ENCODE measurements at regions not wholly inside any gene's neighbourhood (a gene's known extent, or its start where the extent isn't known, plus 50 kb on each side); places are given as distances from the start of the nearest gene placed in this dataset.
A peak's percentile ranks its signal among the peaks of the same experiment; 100 is the strongest.

GRCh38 chrX:69253821-69254220 is 88.6 kb upstream of the PJA1 start:
- no peaks in the 10 kb centered on the region for H3K4me1 Mint-ChIP-seq
- no peak overlapping the region for H3K27ac Mint-ChIP-seq
- peaks cover 3% of the 10 kb centered on the region for H3K27me3 Mint-ChIP-seq
- peaks cover 2% of the 10 kb centered on the region for H3K9me3 Mint-ChIP-seq
- no peak for DNase-seq
- H3K4me3 Mint-ChIP-seq, result no peak overlapping the region
- no peaks in the 10 kb centered on the region for H3K36me3 Mint-ChIP-seq

GRCh38 chrX:69243276-69243675 is 78.0 kb upstream of the PJA1 start:
- Mint-ChIP-seq H3K27me3 (peaks cover 10% of the 10 kb centered on the region), H3K4me3 (no peak overlapping the region), H3K27ac (no peak overlapping the region), H3K36me3 (no peaks in the 10 kb centered on the region), H3K9me3 (peaks cover 3% of the 10 kb centered on the region), H3K4me1 (no peaks in the 10 kb centered on the region)
- DNase-seq, result no peak

GRCh38 chrX:69238887-69239231 is 73.6 kb upstream of the PJA1 start:
- Mint-ChIP-seq H3K36me3 (no peaks in the 10 kb centered on the region), H3K4me3 (no peak overlapping the region), H3K27ac (no peak overlapping the region), H3K4me1 (no peaks in the 10 kb centered on the region), H3K27me3 (peaks cover 5% of the 10 kb centered on the region), H3K9me3 (no peaks in the 10 kb centered on the region)
- DNase-seq, result no peak

- H3K36me3 Mint-ChIP-seq, result no peaks in the 10 kb centered on the region
- H3K4me3 Mint-ChIP-seq, result no peak overlapping the region
- DNase-seq, result no peak
- peaks cover 5% of the 10 kb centered on the region for H3K27me3 Mint-ChIP-seq
- no peaks in the 10 kb centered on the region for H3K9me3 Mint-ChIP-seq
- H3K27ac Mint-ChIP-seq, result no peak overlapping the region
- H3K4me1 Mint-ChIP-seq, result no peaks in the 10 kb centered on the region
Measured at GRCh38 chrX:69238114-69238886, 73.0 kb upstream of the PJA1 start.

GRCh38 chrX:69237236-69237635 is 72.0 kb upstream of the PJA1 start:
- Mint-ChIP-seq H3K4me1 (no peaks in the 10 kb centered on the region), H3K4me3 (no peak overlapping the region), H3K27me3 (no peaks in the 10 kb centered on the region), H3K27ac (no peak overlapping the region), H3K9me3 (no peaks in the 10 kb centered on the region), H3K36me3 (no peaks in the 10 kb centered on the region)
- DNase-seq, result no peak

GRCh38 chrX:69236641-69237040 is 71.4 kb upstream of the PJA1 start:
- H3K4me1 Mint-ChIP-seq, result no peaks in the 10 kb centered on the region

GRCh38 chrX:69234624-69235023 is 69.4 kb upstream of the PJA1 start:
- no peaks in the 10 kb centered on the region for H3K9me3 Mint-ChIP-seq
- H3K27me3 Mint-ChIP-seq, result no peaks in the 10 kb centered on the region
- H3K4me3 Mint-ChIP-seq, result no peak overlapping the region
- no peak for DNase-seq
- no peaks in the 10 kb centered on the region for H3K4me1 Mint-ChIP-seq
- H3K27ac Mint-ChIP-seq, result no peak overlapping the region
- H3K36me3 Mint-ChIP-seq, result no peaks in the 10 kb centered on the region

More at GRCh38 chrX:69236641-69237040, 71.4 kb upstream of the PJA1 start:
- H3K27ac Mint-ChIP-seq, result no peak overlapping the region
- H3K36me3 Mint-ChIP-seq, result no peaks in the 10 kb centered on the region
- H3K27me3 Mint-ChIP-seq, result no peaks in the 10 kb centered on the region
- H3K4me3 Mint-ChIP-seq, result no peak overlapping the region
- H3K9me3 Mint-ChIP-seq, result no peaks in the 10 kb centered on the region
- no peak for DNase-seq

- no peak for DNase-seq
- Mint-ChIP-seq H3K27me3 (no peaks in the 10 kb centered on the region), H3K27ac (no peak overlapping the region), H3K36me3 (no peaks in the 10 kb centered on the region), H3K4me3 (no peak overlapping the region), H3K4me1 (no peaks in the 10 kb centered on the region), H3K9me3 (no peaks in the 10 kb centered on the region)
Measured at GRCh38 chrX:69232945-69233344, 67.7 kb upstream of the PJA1 start.

GRCh38 chrX:69231903-69232302 is 66.7 kb upstream of the PJA1 start:
- Mint-ChIP-seq H3K4me3 (no peak overlapping the region), H3K4me1 (no peaks in the 10 kb centered on the region), H3K9me3 (no peaks in the 10 kb centered on the region), H3K36me3 (no peaks in the 10 kb centered on the region), H3K27ac (no peak overlapping the region), H3K27me3 (no peaks in the 10 kb centered on the region)
- DNase-seq, result no peak

GRCh38 chrX:69229436-69229835 is 64.2 kb upstream of the PJA1 start:
- H3K27me3 Mint-ChIP-seq, result no peaks in the 10 kb centered on the region
- H3K27ac Mint-ChIP-seq, result no peak overlapping the region
- H3K9me3 Mint-ChIP-seq, result no peaks in the 10 kb centered on the region

GRCh38 chrX:69228732-69229131 is 63.5 kb upstream of the PJA1 start:
- Mint-ChIP-seq H3K27ac (no peak overlapping the region), H3K36me3 (no peaks in the 10 kb centered on the region), H3K27me3 (no peaks in the 10 kb centered on the region), H3K4me1 (no peaks in the 10 kb centered on the region), H3K4me3 (no peak overlapping the region), H3K9me3 (no peaks in the 10 kb centered on the region)
- no peak for DNase-seq

More at GRCh38 chrX:69229436-69229835, 64.2 kb upstream of the PJA1 start:
- no peaks in the 10 kb centered on the region for H3K4me1 Mint-ChIP-seq
- DNase-seq, result no peak
- H3K36me3 Mint-ChIP-seq, result no peaks in the 10 kb centered on the region
- H3K4me3 Mint-ChIP-seq, result no peak overlapping the region

- H3K4me1 Mint-ChIP-seq, result no peaks in the 10 kb centered on the region
- no peak overlapping the region for H3K27ac Mint-ChIP-seq
- no peak overlapping the region for H3K4me3 Mint-ChIP-seq
- DNase-seq, result no peak
- no peaks in the 10 kb centered on the region for H3K27me3 Mint-ChIP-seq
- no peaks in the 10 kb centered on the region for H3K9me3 Mint-ChIP-seq
- no peaks in the 10 kb centered on the region for H3K36me3 Mint-ChIP-seq
Measured at GRCh38 chrX:69226459-69227158, 61.4 kb upstream of the PJA1 start.

GRCh38 chrX:69222103-69223090 is 57.1 kb upstream of the PJA1 start:
- Mint-ChIP-seq H3K27ac (no peak overlapping the region), H3K4me3 (no peak overlapping the region), H3K9me3 (no peaks in the 10 kb centered on the region), H3K4me1 (no peaks in the 10 kb centered on the region), H3K36me3 (no peaks in the 10 kb centered on the region), H3K27me3 (no peaks in the 10 kb centered on the region)
- peak; percentile 63 for DNase-seq

- Mint-ChIP-seq H3K27ac (no peak overlapping the region), H3K4me1 (no peaks in the 10 kb centered on the region), H3K36me3 (no peaks in the 10 kb centered on the region), H3K9me3 (no peaks in the 10 kb centered on the region), H3K4me3 (no peak overlapping the region), H3K27me3 (no peaks in the 10 kb centered on the region)
- DNase-seq, result no peak
Measured at GRCh38 chrX:69221239-69222102, 56.2 kb upstream of the PJA1 start.

Measured in activated naive CD8-positive, alpha-beta T cell treated with anti-CD3 and anti-CD28 coated beads for 36 hours (primary cell).